Fibroblast of gingiva (primary cell): ENCODE measurements at regions not wholly inside any gene's neighbourhood (a gene's known extent, or its start where the extent isn't known, plus 50 kb on each side); places are given as distances from the start of the nearest gene placed in this dataset.
"Not testable (repeated sequence)": the region's sequence is repeated elsewhere in the genome, so short reads cannot be mapped to it uniquely, and the experiment has no call there.

Experiments used
- DNase-seq: peaks from one replicate; pipeline ENCODE4 v3.0.0-alpha.2; 2011; ENCODE audit warnings: low read depth

DNA sequence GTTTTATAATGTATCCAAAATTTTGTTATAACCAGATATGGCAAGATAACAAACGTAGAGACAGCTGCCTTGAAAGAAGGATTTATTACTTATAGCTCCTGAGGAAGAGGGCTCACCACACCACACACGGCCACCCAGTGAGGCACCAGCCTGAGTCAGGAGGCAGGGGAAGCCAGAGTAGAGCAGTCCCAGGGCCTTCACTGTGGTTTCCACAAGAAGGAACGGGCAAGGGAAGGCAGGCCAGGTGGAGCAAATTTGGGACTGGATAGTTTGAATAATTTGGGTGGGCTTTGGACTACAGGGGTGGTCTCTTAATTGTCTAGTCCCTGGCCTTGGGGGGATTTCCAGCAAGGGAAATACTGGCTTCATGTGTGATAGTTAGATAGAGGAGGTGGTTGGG is 72.5 kb downstream of the RRAGC start:
- DNase-seq, result no peak

GRCh38 chr1:38786040-38786436 is 73.5 kb downstream of the RRAGC start:
- DNase-seq, result no peak

DNA sequence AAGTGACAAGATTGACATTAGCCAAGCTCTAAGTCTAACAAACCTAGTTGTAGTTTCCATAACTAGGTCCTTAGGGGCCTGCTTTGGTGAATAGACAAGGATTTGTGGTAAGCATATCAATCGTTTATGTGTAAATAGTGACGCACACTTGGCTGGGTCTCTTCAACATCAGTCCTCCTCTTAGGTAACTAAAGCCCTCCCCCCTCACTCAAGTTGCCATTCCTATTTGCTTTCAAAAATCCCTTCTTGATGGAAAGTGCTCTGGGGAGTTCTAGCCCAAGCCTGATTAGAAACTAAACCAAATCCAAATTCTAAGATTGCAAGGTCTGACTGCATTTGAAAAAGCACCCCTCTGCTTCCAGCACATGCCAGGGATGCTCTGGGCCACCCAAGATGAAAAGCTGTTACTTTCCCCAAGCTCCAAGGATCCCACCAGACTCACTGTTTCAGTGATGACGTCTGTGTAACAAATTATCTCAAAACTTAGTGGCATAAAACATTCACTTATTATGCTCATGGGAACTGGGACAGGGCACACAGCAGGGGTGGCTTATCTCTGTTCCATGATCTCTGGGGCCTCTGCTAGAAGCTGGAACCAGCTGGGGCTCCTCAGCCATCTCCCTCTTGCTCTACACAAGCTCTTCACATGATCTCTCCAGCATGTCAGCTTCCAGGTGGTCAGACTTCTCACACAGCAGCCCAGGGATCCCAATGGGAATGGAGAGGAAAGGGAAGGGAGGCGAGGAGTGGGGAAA is 74.1 kb downstream of the RRAGC start:
- no peak for DNase-seq

DNA sequence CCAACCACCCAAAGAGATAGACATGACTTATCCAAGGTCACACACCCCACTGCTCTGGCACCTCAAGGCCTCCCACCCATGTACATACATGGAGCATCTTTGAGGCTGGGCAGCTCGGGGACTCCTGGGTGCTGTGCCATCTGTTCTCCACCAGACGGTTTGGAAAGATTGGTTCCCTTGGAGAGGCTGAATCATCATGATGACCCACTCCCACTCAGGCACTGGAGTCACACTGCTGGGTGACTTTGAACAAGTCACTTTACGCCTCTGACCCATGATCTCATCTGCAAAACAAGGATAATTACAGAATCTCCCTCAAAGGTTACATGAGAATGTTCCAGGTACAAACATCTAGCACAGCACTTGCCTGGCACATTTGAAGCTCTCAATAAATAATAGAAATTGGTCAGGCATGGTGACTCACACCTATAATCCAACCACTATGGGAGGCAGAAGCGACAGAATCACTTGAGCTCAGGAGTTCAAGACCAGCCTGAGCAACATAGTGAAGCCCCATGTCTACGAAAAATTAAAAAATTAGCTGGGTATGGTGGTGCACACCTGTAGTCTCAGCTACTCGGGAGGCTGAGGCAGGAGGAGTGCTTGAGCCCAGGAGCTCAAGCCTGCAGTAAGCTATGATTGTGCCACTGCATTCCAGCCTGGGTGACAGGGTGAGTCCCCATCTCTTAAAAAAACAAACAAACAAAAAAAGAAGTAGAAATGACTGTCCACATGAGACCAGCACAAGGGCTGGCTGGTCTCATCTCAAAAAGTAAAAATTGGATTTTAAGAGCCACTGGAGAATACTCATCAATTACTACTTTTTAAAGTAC is 74.9 kb downstream of the RRAGC start:
- no peak for DNase-seq

DNA sequence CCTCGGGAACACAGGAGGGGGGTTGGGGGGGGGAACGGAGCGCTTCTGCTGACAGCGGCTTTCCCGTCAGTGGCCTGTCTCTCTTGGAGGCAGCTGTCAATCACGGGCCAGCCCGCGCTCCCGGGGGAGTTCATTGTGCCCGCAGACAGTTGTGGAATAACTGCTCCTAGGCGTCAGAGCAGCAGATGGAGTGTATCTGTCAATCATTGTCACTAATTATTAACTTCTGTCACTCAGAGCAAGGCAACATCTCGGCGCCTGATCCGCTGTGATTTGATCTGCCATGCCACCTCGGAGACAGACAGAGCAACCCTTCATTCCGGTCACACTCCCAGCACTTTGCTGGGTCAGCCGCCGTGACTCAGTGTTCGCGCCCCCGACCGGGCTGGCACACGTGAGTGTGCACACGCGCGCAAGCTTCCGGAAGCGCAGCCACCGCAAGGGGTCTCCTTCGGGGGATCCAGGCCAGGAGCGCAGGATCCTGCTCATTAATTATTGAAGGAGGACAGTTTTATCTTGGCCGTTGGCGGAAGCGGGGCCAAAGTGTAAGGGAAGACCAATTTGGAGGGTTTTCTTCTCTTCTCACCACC is 75.8 kb downstream of the RRAGC start:
- no peak for DNase-seq

GRCh38 chr1:38781872-38782617 is 77.5 kb downstream of the RRAGC start:
- no peak for DNase-seq

- DNase-seq, result no peak
These were observed 79.4 kb downstream of the RRAGC start for GRCh38 chr1:38780133-38780532.

- no peak for DNase-seq
These were observed 80.1 kb downstream of the RRAGC start for GRCh38 chr1:38779491-38779890.

- no peak for DNase-seq
These were observed 81.1 kb downstream of the RRAGC start for GRCh38 chr1:38778521-38778920.

DNA sequence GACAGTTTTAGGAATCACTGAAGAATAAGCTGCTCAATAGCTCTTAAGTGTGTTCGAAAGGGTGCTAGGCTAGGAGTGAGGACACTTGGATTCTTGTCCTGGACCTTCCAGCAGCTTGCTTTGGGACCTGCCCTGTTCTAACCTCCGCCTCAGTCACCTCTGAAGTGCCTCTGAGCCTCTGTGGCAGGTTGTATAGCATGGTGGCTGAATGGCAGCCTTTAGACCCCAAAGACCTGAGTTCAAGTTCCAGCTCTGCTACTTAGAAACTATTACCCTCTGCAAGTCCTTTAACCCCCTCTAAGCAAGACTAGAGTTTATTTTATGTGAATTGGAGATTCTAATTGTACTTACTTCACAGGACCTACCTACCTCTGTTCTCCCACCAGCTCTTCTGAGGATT is 81.5 kb downstream of the RRAGC start:
- no peak for DNase-seq

GRCh38 chr1:38777464-38777957 is 82.1 kb downstream of the RRAGC start:
- DNase-seq, result no peak

DNA sequence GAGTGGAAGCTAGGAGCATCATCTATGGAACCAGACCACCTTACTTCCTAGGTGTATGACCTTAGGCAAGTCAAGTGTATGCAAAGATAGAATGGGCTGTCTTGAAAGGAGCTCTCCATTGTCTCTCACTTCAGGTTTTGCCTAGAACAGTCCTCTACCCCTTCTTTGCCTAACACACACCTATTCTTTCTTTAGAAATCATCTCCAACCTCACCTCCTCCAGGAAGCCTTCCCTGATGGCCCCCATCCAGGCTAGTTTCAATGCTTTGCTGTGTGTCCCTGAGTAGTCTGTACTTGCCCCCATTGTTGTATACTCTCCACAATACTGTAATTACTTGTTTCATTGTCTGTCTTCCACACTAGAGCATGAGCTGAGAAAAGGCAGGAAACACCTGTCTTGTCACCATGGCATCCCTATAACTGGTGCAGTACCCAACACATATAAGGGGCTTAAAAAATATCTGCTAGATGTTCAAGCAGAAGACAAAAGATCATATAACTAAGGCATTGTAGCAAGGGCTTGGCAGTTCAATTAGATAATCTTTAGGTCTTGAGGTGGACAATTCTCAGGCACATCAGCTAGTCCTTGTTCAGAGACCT is 83.0 kb downstream of the RRAGC start:
- DNase-seq, result no peak

DNA sequence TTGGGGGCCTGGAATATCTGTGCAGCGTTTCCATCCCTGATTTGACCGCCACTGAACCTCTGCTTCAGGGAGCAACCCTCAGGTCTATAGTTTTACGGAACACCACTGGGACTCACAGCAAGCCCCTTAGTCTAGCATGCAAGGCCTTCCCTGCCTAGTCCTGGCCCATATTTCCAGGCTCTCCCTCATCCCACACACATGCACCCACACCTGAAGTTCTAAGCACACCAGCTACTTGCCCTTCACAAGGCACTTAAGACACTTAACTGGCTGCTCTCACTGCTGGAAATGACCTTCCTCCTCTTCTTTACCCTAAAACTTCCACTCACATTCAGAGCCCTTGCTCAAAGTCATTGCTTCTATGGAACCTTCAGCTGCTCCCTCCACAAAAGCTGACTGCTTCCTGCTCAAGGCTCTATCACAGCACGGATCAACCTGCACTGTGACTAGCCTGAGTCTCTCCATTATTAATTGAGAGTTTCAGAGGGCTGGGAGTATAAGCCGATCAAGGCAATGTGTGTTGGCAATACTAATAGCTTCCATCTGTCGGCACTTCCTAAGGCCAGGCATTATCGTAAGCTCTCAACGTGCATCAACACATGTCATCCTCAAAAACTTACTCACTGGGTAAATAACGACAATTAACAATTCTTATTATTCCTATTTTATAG is 84.3 kb downstream of the RRAGC start:
- DNase-seq, result no peak

- no peak for DNase-seq
These were observed 86.1 kb downstream of the RRAGC start for GRCh38 chr1:38773483-38773882.

DNA sequence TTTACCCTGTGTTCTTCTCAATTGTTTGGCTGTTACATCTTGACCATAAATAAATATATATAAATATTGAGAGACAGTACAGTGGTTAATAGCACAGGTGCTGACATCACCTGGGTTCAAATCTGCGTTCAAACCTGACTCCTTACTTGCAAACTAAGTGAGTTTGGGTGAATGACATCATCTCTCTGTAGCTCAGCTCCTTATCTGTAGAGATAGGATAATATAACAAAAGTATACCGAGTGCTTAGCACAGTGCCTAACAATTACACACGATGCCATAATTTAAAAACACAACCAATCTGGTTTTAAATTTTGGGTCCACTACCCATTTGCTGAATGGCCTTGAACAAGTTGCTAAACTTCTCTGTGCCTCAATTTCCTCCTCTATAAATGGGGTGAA is 86.6 kb downstream of the RRAGC start:
- DNase-seq, result no peak

- no peak for DNase-seq
These were observed 87.5 kb downstream of the RRAGC start for GRCh38 chr1:38772026-38772425.

DNA sequence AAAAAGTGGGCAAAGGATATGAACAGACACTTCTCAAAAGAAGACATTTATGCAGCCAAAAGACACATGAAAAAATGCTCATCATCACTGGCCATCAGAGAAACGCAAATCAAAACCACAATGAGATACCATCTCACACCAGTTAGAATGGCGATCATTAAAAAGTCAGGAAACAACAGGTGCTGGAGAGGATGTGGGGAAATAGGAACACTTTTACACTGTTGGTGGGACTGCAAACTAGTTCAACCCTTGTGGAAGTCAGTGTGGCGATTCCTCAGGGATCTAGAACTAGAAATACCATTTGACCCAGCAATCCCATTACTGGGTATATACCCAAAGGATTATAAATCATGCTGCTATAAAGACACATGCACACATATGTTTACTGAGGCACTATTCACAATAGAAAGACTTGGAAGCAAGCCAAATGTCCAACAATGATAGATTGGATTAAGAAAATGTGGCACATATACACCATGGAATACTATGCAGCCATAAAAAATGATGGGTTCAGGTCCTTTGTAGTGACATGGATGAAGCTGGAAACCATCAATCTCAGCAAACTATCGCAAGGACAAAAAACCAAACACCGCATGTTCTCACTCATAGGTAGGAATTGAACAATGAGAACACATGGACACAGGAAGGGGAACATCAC is 88.9 kb downstream of the RRAGC start:
- not testable (repeated sequence) for DNase-seq

DNA sequence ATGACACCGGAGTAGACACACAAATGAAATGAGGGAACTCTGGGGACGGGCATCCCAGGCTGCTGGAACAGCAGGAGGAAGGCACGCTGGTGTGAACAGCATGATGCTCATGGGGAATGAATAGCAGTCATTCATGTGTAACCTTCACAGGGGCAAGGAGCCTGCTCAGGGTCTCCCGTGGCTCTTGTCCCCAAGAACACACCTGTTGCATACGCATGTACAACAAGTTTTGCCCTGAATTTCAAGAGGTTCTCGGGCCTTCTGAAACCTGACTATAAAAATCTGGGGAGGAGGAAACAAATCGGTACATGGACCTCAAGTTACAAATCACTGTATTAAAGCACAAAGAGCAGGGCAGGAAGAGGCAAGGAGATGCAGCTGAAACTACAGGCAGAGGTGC is 93.4 kb downstream of the RRAGC start:
- no peak for DNase-seq

GRCh38 chr1:38763121-38763520 is 96.5 kb downstream of the RRAGC start:
- DNase-seq, result no peak

- no peak for DNase-seq
These were observed 99.0 kb downstream of the RRAGC start for GRCh38 chr1:38760562-38760961.

DNA sequence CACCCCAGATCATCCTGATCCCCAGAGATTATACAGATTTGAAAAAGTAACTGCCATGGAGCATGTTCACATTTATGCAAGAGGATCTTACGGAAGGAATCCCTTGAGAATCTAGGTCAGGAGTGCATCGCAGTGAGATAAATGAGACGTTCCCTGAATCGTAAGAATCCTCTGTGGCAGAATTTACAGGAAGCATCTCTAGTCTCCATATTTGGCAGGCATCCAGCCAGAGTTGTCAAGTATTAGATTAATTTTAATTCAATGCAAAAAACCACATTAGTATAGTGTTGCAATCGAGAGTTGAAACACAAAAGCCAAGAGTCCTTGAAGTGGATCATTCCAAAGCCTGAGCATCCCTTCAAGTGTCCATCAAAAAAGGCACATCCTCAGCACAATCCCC is 100.8 kb downstream of the RRAGC start:
- DNase-seq, result no peak
